ENCODE measurements at regions not wholly inside any gene's neighbourhood (a gene's known extent, or its start where the extent isn't known, plus 50 kb on each side); places are given as distances from the start of the nearest gene placed in this dataset.

DNA sequence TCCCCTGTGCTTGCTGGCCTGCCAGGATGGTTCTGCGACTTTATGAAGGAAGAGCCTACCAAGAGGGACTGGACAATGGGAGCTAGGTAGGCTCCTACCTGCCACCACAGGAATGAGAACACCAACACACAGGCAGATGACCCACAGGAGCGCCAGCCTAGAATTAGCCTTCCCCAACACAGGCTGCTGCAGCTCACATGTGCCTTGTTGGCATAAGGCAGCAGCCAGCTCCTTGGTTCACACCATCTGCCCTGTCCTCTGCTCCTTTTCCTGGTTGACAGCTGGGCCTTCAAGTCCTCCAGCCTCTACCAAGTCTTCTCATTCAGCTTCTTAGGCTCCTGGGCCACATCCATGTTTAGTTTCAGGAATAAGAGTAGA, 705.4 kb upstream of the RAB6C start:
- no peak for DNase-seq
- ATAC-seq (replicated peaks in 1 of 2): no peak
- Mint-ChIP-seq H3K36me3 (ENCODE audit: insufficient read depth in 2 of 2) (peaks cover 1 to 2% of the 10 kb centered on the region in 2 donors), H3K27ac (no peak overlapping the region), H3K4me3 (no peak overlapping the region), H3K4me1 (ENCODE audit: low read depth) (no peaks in the 10 kb centered on the region), H3K27me3 (ENCODE audit: low read depth) (no peaks in the 10 kb centered on the region), H3K9me3 (peaks cover 3 to 6% of the 10 kb centered on the region in 2 donors)

DNA sequence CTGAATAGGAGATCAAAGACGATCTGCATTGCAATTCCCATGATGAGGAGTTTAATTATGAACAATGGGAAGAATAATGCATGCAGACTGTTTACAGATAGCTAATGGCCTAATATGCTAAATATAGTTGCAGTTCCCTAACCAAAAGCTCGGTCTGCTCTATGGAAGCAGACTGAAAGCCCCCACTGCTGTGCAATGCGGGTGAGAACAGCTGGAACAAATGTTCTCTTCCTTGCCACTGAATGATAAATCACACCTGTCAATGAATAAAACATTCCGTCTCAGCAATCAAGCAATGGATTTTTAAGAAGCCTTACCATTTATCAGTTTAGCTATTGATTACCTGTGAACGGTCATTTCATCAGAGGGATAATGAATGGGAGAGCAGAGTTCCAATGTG, 704.5 kb upstream of the RAB6C start:
- no peaks in the 10 kb centered on the region for H3K27me3 Mint-ChIP-seq (ENCODE audit: low read depth)
- H3K27ac Mint-ChIP-seq: no peak overlapping the region
- H3K4me3 Mint-ChIP-seq: no peak overlapping the region
- peaks cover 3 to 6% of the 10 kb centered on the region in 2 donors for H3K9me3 Mint-ChIP-seq
- ATAC-seq (replicated peaks in 1 of 2) (no peak), DNase-seq (no peak)
- no peaks in the 10 kb centered on the region for H3K4me1 Mint-ChIP-seq (ENCODE audit: low read depth)
- H3K36me3 Mint-ChIP-seq (ENCODE audit: insufficient read depth in 2 of 2): peaks cover 0 to 2% of the 10 kb centered on the region in 2 donors

DNA sequence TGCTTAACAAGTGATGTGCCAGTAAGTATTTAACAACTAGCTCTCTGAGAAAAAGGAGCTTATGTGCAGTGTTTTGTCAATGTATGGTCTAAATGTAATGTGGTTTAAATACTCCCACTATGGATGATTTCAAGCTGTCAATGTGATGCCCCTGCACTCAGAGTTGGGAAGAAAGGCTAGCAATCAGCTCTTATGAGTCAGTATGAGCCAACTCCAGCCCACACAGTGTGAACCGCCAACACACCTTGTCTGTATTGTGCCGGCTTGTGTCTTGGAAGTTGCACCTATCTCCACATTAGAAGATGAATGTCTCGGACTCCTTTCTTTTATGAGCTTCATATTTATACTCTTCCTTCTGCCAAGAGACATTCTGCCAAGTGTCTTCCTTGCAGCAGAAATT, 703.8 kb upstream of the RAB6C start:
- DNase-seq (no peak), ATAC-seq (replicated peaks in 1 of 2) (no peak)
- no peak overlapping the region for H3K4me3 Mint-ChIP-seq
- H3K27me3 Mint-ChIP-seq (ENCODE audit: low read depth): no peaks in the 10 kb centered on the region
- no peak overlapping the region for H3K27ac Mint-ChIP-seq
- H3K4me1 Mint-ChIP-seq (ENCODE audit: low read depth): no peaks in the 10 kb centered on the region
- H3K9me3 Mint-ChIP-seq: peaks cover 0 to 2% of the 10 kb centered on the region in 2 donors
- H3K36me3 Mint-ChIP-seq (ENCODE audit: insufficient read depth in 2 of 2): no peaks in the 10 kb centered on the region

DNA sequence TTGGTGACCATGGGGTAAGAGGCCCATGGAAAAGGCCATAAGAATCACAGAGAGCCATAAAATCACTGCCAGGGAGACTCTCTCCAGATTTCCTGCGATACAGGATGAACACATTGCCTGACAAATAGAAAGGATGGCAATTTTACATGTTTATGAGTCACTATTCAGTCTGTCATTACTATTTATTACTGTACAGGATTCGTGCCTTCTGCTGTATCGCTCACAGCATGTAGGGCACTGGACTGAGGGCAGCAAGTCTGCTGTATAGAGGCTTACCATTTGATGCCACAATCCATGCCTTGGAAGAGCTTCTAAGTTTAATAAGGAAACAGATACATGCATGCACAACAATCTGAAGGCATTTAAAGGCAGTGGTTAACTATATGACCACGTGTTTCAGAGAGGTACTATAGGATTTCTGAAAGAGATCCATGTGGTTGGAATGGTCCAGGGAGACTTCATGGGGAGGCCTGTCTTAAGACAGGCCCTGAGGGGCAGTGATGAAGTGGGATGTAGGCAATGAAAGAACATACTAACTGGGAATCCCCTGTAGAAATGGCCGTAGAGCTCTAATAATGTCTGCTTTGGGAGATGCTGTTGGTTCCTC, 702.4 kb upstream of the RAB6C start:
- no peak for ATAC-seq (replicated peaks in 1 of 2)
- Mint-ChIP-seq H3K4me3 (no peak overlapping the region), H3K27ac (no peak overlapping the region), H3K4me1 (ENCODE audit: low read depth) (no peaks in the 10 kb centered on the region), H3K36me3 (ENCODE audit: insufficient read depth in 2 of 2) (no peaks in the 10 kb centered on the region), H3K9me3 (no peaks in the 10 kb centered on the region), H3K27me3 (ENCODE audit: low read depth) (no peaks in the 10 kb centered on the region)
- no peak for DNase-seq

DNA sequence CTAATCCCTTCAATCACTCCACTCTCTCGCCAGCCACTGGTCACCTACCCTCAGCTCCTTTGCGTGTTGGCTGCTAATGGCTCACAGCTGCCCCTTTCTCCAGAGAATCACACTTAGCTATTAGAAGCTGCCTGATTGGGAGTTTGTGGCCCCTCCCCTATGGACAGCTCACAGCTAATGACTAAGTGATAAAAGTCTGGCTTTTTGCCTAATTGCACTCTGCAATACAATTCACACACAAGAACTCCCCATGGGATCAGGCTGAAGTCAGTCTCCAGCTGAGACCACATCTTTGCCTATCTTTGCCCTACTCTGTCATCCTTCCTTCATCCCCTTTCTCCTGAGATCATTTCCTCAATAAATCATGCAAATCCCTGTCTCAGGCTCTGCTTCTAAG, 701.9 kb upstream of the RAB6C start:
- no peaks in the 10 kb centered on the region for H3K36me3 Mint-ChIP-seq (ENCODE audit: insufficient read depth in 2 of 2)
- H3K9me3 Mint-ChIP-seq: no peaks in the 10 kb centered on the region
- no peak for DNase-seq
- H3K27me3 Mint-ChIP-seq (ENCODE audit: low read depth): no peaks in the 10 kb centered on the region
- no peak overlapping the region for H3K27ac Mint-ChIP-seq
- no peak overlapping the region for H3K4me3 Mint-ChIP-seq
- ATAC-seq (replicated peaks in 1 of 2): no peak
- H3K4me1 Mint-ChIP-seq (ENCODE audit: low read depth): no peaks in the 10 kb centered on the region

DNA sequence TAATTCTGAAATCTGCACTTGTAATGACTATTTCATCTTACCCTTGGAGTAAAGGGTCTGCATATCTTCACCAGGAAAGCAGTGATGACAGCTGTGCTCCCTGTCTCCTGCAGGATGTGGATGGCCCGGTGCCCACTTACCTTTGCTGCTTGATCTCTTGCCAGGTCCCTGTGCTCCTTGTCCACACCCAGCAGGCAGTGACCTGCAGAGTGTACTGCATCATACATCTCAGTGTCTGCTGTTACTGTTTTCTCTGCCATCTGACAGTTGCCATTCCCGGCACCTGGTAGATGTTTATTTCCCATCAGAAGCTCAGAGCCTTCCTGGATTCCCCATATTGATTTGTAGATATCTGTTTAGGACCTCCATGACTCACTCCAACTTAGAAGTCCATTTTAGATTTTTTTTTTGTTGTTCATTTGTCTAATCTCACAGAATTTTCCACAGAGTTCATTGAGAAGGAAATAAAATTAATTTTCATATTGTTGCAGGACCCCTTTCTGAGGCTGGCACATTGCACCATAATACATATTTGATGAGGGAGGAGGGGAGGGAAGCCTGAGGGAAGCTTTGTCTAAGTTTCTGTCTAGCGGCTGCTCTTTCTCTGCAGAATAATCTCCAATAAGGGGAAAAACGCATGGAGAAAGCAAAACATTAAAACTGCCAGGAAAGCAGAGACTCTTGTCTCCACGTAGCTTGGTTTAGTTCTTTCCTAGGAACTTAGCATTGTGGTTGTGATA, 697.5 kb upstream of the RAB6C start:
- no peaks in the 10 kb centered on the region for H3K4me1 Mint-ChIP-seq (ENCODE audit: low read depth)
- ATAC-seq (replicated peaks in 1 of 2) (no peak), DNase-seq (no peak)
- H3K4me3 Mint-ChIP-seq: no peak overlapping the region
- no peaks in the 10 kb centered on the region for H3K36me3 Mint-ChIP-seq (ENCODE audit: insufficient read depth in 2 of 2)
- no peaks in the 10 kb centered on the region for H3K27me3 Mint-ChIP-seq (ENCODE audit: low read depth)
- peaks cover 2 to 3% of the 10 kb centered on the region in 2 donors for H3K9me3 Mint-ChIP-seq
- H3K27ac Mint-ChIP-seq: no peak overlapping the region

DNA sequence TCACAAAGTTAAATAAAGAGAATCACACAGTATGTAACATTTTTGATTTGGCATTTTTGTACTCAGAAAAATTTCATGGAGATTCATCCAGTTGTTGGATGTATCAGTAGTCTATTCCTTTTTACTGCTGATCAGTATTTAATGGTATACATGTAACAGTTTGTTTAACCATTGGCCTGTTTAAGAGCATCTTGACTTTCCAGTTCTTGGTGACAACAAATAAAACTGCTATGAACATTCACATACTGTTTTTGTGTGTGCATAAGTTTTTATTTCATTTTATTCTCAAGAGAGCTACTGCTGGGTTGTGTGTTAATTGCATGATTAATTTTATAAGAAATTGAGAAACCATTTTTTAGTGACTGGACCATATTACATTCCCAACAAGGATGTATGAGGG, 694.5 kb upstream of the RAB6C start:
- DNase-seq (no peak), ATAC-seq (replicated peaks in 1 of 2) (no peak)
- Mint-ChIP-seq H3K9me3 (peaks cover 3 to 4% of the 10 kb centered on the region in 2 donors), H3K27ac (no peak overlapping the region), H3K4me3 (no peak overlapping the region), H3K27me3 (ENCODE audit: low read depth) (no peaks in the 10 kb centered on the region), H3K36me3 (ENCODE audit: insufficient read depth in 2 of 2) (no peaks in the 10 kb centered on the region), H3K4me1 (ENCODE audit: low read depth) (no peaks in the 10 kb centered on the region)

DNA sequence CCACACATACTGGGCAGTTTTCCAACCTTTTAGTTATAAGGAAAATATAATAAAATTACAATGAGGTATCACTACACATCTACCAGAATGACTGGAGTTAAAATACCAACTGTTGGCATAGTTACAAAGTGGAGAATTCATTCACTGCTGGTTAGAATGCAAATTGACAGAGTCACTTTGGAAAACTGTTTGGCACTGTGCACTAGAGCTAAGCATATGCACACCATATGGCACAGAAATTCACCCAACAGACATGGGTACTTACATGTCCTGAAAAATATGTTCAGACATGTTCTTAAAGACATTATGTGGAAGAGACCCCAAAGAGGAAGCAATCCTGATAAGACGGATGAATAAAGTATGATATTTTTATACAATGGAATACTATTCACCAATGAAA, 686.1 kb upstream of the RAB6C start:
- Mint-ChIP-seq H3K4me3 (no peak overlapping the region), H3K36me3 (ENCODE audit: insufficient read depth in 2 of 2) (no peaks in the 10 kb centered on the region), H3K9me3 (peaks cover 2 to 8% of the 10 kb centered on the region in 2 donors), H3K27ac (no peak overlapping the region), H3K27me3 (ENCODE audit: low read depth) (peaks cover 4% of the 10 kb centered on the region), H3K4me1 (ENCODE audit: low read depth) (no peaks in the 10 kb centered on the region)
- DNase-seq (no peak), ATAC-seq (replicated peaks in 1 of 2) (no peak)

DNA sequence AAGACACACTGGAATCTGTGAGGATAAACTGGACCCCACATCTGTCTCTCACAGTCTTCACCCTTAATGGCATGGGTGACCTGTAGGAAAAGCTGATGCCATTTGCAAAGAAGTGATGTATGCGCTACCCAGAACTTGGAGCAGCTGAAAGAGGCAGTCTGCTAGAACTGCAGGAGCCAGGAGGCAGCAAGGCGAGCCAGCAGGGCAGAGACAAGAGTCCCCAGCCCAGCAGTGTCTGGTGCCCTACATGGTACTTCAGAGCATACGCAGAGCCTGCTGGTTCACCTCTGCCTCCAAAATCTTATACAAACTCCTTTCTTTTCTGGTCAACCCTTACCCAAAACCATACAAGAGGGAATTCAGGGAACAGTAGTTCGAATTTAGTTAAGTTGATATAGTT, 683.1 kb upstream of the RAB6C start:
- ATAC-seq (replicated peaks in 1 of 2) (no peak), DNase-seq (no peak)
- no peaks in the 10 kb centered on the region for H3K4me1 Mint-ChIP-seq (ENCODE audit: low read depth)
- no peaks in the 10 kb centered on the region for H3K36me3 Mint-ChIP-seq (ENCODE audit: insufficient read depth in 2 of 2)
- no peak overlapping the region for H3K4me3 Mint-ChIP-seq
- no peaks in the 10 kb centered on the region for H3K27me3 Mint-ChIP-seq (ENCODE audit: low read depth)
- no peak overlapping the region for H3K27ac Mint-ChIP-seq
- H3K9me3 Mint-ChIP-seq: peaks cover 0 to 3% of the 10 kb centered on the region in 2 donors

DNA sequence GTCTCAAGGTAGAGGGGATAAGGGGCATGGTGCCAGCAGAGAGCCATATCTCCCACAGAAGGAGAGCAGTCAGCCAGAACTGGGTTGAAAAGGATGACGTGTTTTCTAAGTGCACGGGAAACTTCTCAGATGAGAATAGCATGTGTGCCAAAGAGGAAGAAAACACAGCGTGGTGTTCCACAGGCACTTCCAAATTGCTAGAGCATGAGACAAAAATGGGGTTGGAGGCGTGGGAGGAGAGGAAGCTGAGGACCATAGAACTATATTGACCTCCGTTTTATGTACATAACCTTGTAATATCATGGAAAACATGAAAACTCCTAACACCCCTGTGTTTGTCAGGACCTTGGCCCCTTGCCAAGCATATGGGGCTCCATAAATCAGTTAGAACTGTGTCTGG, 682.7 kb upstream of the RAB6C start:
- Mint-ChIP-seq H3K4me3 (no peak overlapping the region), H3K9me3 (peaks cover 0 to 3% of the 10 kb centered on the region in 2 donors), H3K27me3 (ENCODE audit: low read depth) (no peaks in the 10 kb centered on the region), H3K27ac (no peak overlapping the region), H3K4me1 (ENCODE audit: low read depth) (no peaks in the 10 kb centered on the region), H3K36me3 (ENCODE audit: insufficient read depth in 2 of 2) (no peaks in the 10 kb centered on the region)
- no peak for DNase-seq
- ATAC-seq (replicated peaks in 1 of 2): no peak

DNA sequence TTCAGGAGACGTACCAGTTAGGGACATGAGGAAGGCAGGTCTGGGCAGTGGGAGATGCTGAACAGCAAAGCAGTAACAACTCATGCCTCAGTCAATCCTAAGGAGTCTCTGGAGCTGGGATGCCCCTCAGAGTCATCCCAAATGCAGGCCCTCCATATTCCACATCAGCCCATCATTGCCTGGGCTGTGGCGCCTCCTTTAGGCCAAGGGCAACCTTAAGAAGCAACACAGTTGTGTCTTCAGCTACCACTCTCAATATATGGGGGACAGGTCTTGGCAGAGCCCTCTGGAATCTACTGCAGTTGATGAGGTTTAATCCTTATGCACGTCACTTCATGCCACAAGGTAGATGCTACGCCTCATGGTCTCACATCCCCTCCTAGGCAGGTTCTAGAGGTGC, 682.0 kb upstream of the RAB6C start:
- no peaks in the 10 kb centered on the region for H3K27me3 Mint-ChIP-seq (ENCODE audit: low read depth)
- H3K36me3 Mint-ChIP-seq (ENCODE audit: insufficient read depth in 2 of 2): no peaks in the 10 kb centered on the region
- DNase-seq (no peak), ATAC-seq (replicated peaks in 1 of 2) (no peak)
- H3K4me1 Mint-ChIP-seq (ENCODE audit: low read depth): no peaks in the 10 kb centered on the region
- H3K27ac Mint-ChIP-seq: no peak overlapping the region
- H3K4me3 Mint-ChIP-seq: no peak overlapping the region
- peaks cover 0 to 3% of the 10 kb centered on the region in 2 donors for H3K9me3 Mint-ChIP-seq

DNA sequence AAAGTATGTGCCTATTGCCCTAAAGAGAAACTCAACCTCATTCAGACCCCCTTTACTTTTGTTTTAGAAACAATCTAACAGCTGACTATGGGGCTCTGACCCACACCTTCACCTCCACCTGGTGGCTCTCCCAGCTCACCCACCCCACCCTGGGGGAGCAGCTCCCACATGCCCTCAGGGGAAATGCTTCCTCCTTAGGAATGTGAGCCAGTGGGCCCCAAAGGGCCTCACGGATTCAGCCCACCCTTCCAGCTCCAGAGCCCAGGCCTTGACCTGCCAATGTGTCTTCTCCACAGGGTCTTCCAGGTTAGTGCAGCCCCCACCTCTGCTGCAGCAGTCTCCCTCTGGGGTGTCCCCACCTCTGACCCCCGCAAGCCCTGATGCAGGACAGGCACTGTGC, 680.1 kb upstream of the RAB6C start:
- no peak overlapping the region for H3K27ac Mint-ChIP-seq
- no peak for ATAC-seq (replicated peaks in 1 of 2)
- H3K4me3 Mint-ChIP-seq: no peak overlapping the region
- DNase-seq: no peak
- H3K36me3 Mint-ChIP-seq (ENCODE audit: insufficient read depth in 2 of 2): no peaks in the 10 kb centered on the region
- H3K9me3 Mint-ChIP-seq: peaks cover 0 to 2% of the 10 kb centered on the region in 2 donors
- no peaks in the 10 kb centered on the region for H3K27me3 Mint-ChIP-seq (ENCODE audit: low read depth)
- no peaks in the 10 kb centered on the region for H3K4me1 Mint-ChIP-seq (ENCODE audit: low read depth)

DNA sequence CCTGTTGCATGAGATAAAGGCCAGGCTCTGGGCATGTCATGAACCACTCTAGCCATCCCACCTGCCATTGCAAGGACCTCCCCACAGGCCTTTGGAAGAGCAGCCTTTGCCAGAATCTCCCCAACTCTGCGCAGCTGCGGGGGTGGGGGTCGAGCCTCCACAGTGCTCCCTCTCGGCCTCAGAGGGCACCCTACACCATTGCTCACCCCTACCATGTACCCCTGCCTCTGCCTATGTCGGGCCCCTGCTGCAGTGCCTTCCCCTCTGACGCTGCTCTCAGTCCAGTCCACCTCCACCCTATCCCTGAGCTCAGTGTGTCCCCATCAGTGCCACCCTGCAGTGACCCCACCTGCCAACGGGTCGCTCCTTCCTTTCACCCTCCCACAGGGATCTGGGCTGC, 679.7 kb upstream of the RAB6C start:
- Mint-ChIP-seq H3K27me3 (ENCODE audit: low read depth) (no peaks in the 10 kb centered on the region), H3K9me3 (peaks cover 0 to 2% of the 10 kb centered on the region in 2 donors), H3K4me3 (no peak overlapping the region), H3K4me1 (ENCODE audit: low read depth) (no peaks in the 10 kb centered on the region), H3K27ac (no peak overlapping the region), H3K36me3 (ENCODE audit: insufficient read depth in 2 of 2) (no peaks in the 10 kb centered on the region)
- ATAC-seq (replicated peaks in 1 of 2): no peak
- no peak for DNase-seq

DNA sequence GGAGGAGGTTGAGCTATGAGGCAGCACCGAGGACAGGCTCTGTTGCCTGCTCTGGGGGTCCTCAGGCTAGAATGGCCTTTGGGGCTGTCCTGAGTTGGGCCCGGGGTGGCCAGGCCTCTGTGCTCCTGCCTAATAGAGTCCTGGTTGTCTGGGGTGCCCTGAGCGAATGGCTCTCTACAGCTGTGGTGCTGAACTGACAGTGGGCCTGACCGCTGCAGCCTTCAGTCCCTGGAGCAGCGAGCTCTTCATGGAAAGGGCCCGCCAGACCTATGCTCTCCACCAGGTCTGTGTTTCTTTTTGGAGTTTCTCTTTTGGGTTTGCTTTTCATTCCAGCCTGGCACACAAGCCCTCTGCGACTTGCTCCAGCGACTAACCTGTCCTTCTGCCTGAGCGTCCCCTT, 679.0 kb upstream of the RAB6C start:
- no peaks in the 10 kb centered on the region for H3K4me1 Mint-ChIP-seq (ENCODE audit: low read depth)
- no peaks in the 10 kb centered on the region for H3K27me3 Mint-ChIP-seq (ENCODE audit: low read depth)
- no peak overlapping the region for H3K27ac Mint-ChIP-seq
- DNase-seq (no peak), ATAC-seq (replicated peaks in 1 of 2) (no peak)
- no peaks in the 10 kb centered on the region for H3K36me3 Mint-ChIP-seq (ENCODE audit: insufficient read depth in 2 of 2)
- H3K4me3 Mint-ChIP-seq: no peak overlapping the region
- peaks cover 0 to 2% of the 10 kb centered on the region in 2 donors for H3K9me3 Mint-ChIP-seq
